Fibroblast of mammary gland (primary cell): ENCODE measurements at regions not wholly inside any gene's neighbourhood (a gene's known extent, or its start where the extent isn't known, plus 50 kb on each side); places are given as distances from the start of the nearest gene placed in this dataset.
"Not testable (repeated sequence)": the region's sequence is repeated elsewhere in the genome, so short reads cannot be mapped to it uniquely, and the experiment has no call there.

ENCODE experiments used
- DNase-seq: peaks from one replicate; pipeline ENCODE4 v3.0.0-alpha.2; 2010; ENCODE audit warnings: low read depth
- H3K4me3 ChIP-seq: 2 replicates; pipeline ENCODE4 v1.5.1; 2011; ENCODE audit warnings: low read depth, mild to moderate bottlenecking, low read length, moderate library complexity; ENCODE audit not compliant: control insufficient read depth
- TF ChIP-seq, protein P1 (sequence below): conservative IDR thresholded peaks from 2 replicates; pipeline ENCODE4 v1.5.1; 2011; ENCODE audit warnings: low read depth, low read length, inconsistent platforms; ENCODE audit not compliant: control insufficient read depth, insufficient read depth

- no peak for DNase-seq
- TF ChIP-seq, protein P1, sequence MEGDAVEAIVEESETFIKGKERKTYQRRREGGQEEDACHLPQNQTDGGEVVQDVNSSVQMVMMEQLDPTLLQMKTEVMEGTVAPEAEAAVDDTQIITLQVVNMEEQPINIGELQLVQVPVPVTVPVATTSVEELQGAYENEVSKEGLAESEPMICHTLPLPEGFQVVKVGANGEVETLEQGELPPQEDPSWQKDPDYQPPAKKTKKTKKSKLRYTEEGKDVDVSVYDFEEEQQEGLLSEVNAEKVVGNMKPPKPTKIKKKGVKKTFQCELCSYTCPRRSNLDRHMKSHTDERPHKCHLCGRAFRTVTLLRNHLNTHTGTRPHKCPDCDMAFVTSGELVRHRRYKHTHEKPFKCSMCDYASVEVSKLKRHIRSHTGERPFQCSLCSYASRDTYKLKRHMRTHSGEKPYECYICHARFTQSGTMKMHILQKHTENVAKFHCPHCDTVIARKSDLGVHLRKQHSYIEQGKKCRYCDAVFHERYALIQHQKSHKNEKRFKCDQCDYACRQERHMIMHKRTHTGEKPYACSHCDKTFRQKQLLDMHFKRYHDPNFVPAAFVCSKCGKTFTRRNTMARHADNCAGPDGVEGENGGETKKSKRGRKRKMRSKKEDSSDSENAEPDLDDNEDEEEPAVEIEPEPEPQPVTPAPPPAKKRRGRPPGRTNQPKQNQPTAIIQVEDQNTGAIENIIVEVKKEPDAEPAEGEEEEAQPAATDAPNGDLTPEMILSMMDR = no peak
- no peak overlapping the region for H3K4me3 ChIP-seq
Observed at GRCh38 chr17:27944546-27945332, 51.6 kb upstream of the LYRM9 start.

DNA sequence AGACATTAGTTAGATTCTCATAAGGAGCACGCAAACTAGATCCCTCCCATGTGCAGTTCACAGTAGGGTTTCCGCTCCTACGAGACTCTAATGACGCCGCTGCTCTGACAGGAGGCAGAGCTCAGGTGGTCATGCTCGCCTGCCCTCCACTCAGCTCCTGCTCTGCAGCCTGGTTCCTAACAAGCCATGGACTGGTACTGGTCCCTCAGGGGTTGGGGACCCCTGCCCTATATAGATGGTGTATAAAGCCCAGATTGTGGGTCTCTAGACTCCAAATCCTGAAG, 52.1 kb upstream of the LYRM9 start:
- TF ChIP-seq, protein P1 = no peak
- H3K4me3 ChIP-seq = no peak overlapping the region
- DNase-seq = no peak

GRCh38 chr17:27945953-27946352, 52.8 kb upstream of the LYRM9 start:
- no peak overlapping the region for H3K4me3 ChIP-seq
- TF ChIP-seq, protein P1 = no peak
- no peak for DNase-seq

DNA sequence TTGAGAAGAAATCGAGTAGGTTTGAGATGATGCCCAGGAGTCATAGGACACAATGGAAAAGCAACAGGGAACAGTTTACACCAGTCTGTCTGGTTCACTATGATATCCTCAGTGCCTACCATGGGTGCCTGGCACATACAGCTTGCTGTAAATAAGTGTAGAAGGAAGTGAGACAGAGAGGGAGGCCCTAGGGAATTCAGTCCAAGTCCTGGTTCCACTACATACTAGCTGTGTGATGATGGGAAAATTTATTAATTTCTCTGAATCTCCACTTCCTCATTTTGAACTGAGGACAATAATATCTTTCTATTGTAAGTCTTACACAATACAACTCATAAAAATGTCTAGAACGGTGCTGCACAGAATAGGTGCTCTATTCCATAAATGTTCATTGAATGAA, 53.3 kb upstream of the LYRM9 start:
- no peak for DNase-seq
- TF ChIP-seq, protein P1 = no peak
- no peak overlapping the region for H3K4me3 ChIP-seq

GRCh38 chr17:27947005-27947406, 53.8 kb upstream of the LYRM9 start:
- TF ChIP-seq, protein P1 = no peak

GRCh38 chr17:27949304-27949703, 56.1 kb upstream of the LYRM9 start:
- TF ChIP-seq, protein P1 = no peak
- no peak overlapping the region for H3K4me3 ChIP-seq
- DNase-seq = no peak

More at GRCh38 chr17:27947005-27947406, 53.8 kb upstream of the LYRM9 start:
- H3K4me3 ChIP-seq = no peak overlapping the region
- no peak for DNase-seq

DNA sequence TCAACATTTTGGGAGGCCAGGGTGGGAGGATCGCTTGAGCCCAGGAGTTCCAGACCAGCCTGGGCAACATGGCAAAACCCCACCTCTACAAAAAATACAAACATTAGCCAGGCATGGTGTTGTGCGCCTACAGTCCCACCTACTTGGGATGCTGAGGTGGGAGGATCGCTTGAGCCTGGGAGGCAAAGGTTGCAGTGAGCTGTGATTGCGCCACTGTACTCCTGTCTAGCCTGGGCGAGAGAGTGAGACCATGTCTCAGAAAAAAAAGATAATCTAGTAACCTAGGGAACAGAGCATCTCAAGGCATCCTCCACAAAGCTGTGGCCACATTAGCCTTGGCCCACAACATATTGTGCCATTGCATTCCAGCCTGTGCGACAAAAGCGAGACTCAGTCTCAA, 57.1 kb upstream of the LYRM9 start:
- H3K4me3 ChIP-seq, DNase-seq: not testable (repeated sequence)
